H1 (cell line): ENCODE measurements at regions not wholly inside any gene's neighbourhood (a gene's known extent, or its start where the extent isn't known, plus 50 kb on each side); places are given as distances from the start of the nearest gene placed in this dataset.

Experiments
- CTCF ChIA-PET: fragments of 300-600 bp; sonication (Branson Sonifier 250); formaldehyde crosslinking; loops from one replicate; lab custom pipeline; 2021; ENCODE audit not compliant: partially characterized antibody; lab: Charles Lee
- POLR2A ChIA-PET: fragments of 300-600 bp; sonication (Branson Sonifier 250); formaldehyde crosslinking; loops from one replicate; lab custom pipeline; 2021; ENCODE audit warnings: inconsistent platforms; ENCODE audit not compliant: partially characterized antibody; lab: Charles Lee
- DNase-seq, 2 experiments: peaks; one replicate each; pipeline versions ENCODE4 v3.0.0 to v3.0.0-alpha.2; 2010 to 2022; ENCODE audit warnings: low spot score in 2 of 2, low read depth in 1 of 2, mixed read lengths in 1 of 2
- FAIRE-seq: peaks from 2 replicates; lab custom pipeline; 2011; peaks lifted over from hg19 to GRCh38; lab: Jason Lieb, UNC
- H2AFZ ChIP-seq: 2 replicates; pipeline ENCODE4 v1.8.1; 2012; ENCODE audit warnings: low read length, inconsistent platforms
- H2AK5ac ChIP-seq: 2 replicates; pipeline ENCODE4 v1.6.1; 2013; ENCODE audit warnings: low read depth, low read length
- H2BK120ac ChIP-seq: replicated peaks from 2 replicates; pipeline ENCODE3; 2013; ENCODE audit warnings: low read depth, low read length, inconsistent platforms
- H2BK12ac ChIP-seq: 2 replicates; pipeline ENCODE4 v1.6.1; 2013; ENCODE audit warnings: low read depth, low read length
- H2BK15ac ChIP-seq: 2 replicates; pipeline ENCODE4 v1.6.1; 2013; ENCODE audit warnings: low read length
- H2BK20ac ChIP-seq: 2 replicates; pipeline ENCODE4 v1.6.1; 2013; ENCODE audit warnings: low read length
- H2BK5ac ChIP-seq: 2 replicates; pipeline ENCODE4 v1.6.1; 2013; ENCODE audit warnings: low read depth, low read length
- H3K14ac ChIP-seq: 2 replicates; pipeline ENCODE4 v1.6.1; 2013; ENCODE audit warnings: inconsistent platforms; ENCODE audit not compliant: insufficient read length
- H3K18ac ChIP-seq: 2 replicates; pipeline ENCODE4 v1.6.1; 2013; ENCODE audit warnings: low read length; ENCODE audit errors: extremely low read depth
- H3K23ac ChIP-seq: 2 replicates; pipeline ENCODE4 v1.6.1; 2013; ENCODE audit warnings: inconsistent platforms; ENCODE audit not compliant: insufficient read length
- H3K23me2 ChIP-seq: 2 replicates; pipeline ENCODE4 v1.6.1; 2013; ENCODE audit warnings: low read depth, low read length
- H3K27ac ChIP-seq: 2 replicates; pipeline ENCODE4 v1.6.1; 2011; ENCODE audit warnings: low read depth, low read length, inconsistent platforms
- H3K27me3 ChIP-seq, 4 experiments: replicated peaks in 1 of 4; 1 replicate in 1 of 4; 2 replicates in 3 of 4; pipeline versions ENCODE4 v1.6.1 to v1.8.1; 2011 to 2013; ENCODE audit warnings: low read length in 3 of 4, mild to moderate bottlenecking in 3 of 4, inconsistent platforms in 2 of 4, mixed read lengths in 2 of 4, moderate library complexity in 1 of 4; ENCODE audit not compliant: control insufficient read depth in 3 of 4, insufficient read depth in 3 of 4; ENCODE audit errors: extremely low read depth in 1 of 4
- H3K36me3 ChIP-seq, 4 experiments: 2 replicates each; pipeline versions ENCODE4 v1.6.1 to v1.8.1; 2011 to 2013; ENCODE audit warnings: mild to moderate bottlenecking in 4 of 4, low read length in 3 of 4, moderate library complexity in 2 of 4, control low read depth in 1 of 4, inconsistent platforms in 1 of 4; ENCODE audit not compliant: insufficient read depth in 4 of 4, control insufficient read depth in 2 of 4
- H3K4ac ChIP-seq: replicated peaks from 2 replicates; pipeline ENCODE3; 2013; ENCODE audit warnings: low read length, low read depth, mixed read lengths, inconsistent platforms; ENCODE audit not compliant: insufficient read length
- H3K4me1 ChIP-seq, 4 experiments: replicated peaks in 1 of 4; 1 replicate in 1 of 4; 2 replicates in 3 of 4; pipeline versions ENCODE4 v1.6.1 to v1.8.1; 2011 to 2013; ENCODE audit warnings: low read length in 3 of 4, inconsistent platforms in 2 of 4, mixed read lengths in 1 of 4; ENCODE audit not compliant: insufficient read depth in 4 of 4, control insufficient read depth in 3 of 4
- H3K4me2 ChIP-seq, 2 experiments: 2 replicates each; pipeline versions ENCODE4 v1.6.1 to v1.8.1; 2011 to 2013; ENCODE audit warnings: low read depth in 2 of 2, low read length in 2 of 2, control low read depth in 1 of 2, inconsistent platforms in 1 of 2, mild to moderate bottlenecking in 1 of 2; ENCODE audit not compliant: insufficient read depth in 1 of 2
- H3K4me3 ChIP-seq, 4 experiments: fragments of 200-600, 300-600 bp in 1 of 4; sonication (generic), shearing (Covaris generic), sonication (Bioruptor Twin) in 1 of 4; 2 replicates each; pipeline versions ENCODE4 v1.5.1 to v1.8.1; 2011 to 2016; ENCODE audit warnings: low read length in 4 of 4, low read depth in 3 of 4, control low read depth in 2 of 4, inconsistent platforms in 2 of 4, mild to moderate bottlenecking in 2 of 4, mixed read lengths in 1 of 4, moderate library complexity in 1 of 4; ENCODE audit not compliant: insufficient read depth in 2 of 4; ENCODE audit errors: extremely low read depth in 1 of 4
- H3K56ac ChIP-seq: replicated peaks from 2 replicates; pipeline ENCODE3; 2013; ENCODE audit warnings: low read depth, mild to moderate bottlenecking, mixed read lengths, low read length, inconsistent platforms; ENCODE audit not compliant: insufficient read length
- H3K79me1 ChIP-seq: 2 replicates; pipeline ENCODE4 v1.6.1; 2013; ENCODE audit warnings: low read depth, low read length, control low read depth
- H3K79me2 ChIP-seq, 2 experiments: 2 replicates each; pipeline versions ENCODE4 v1.6.1 to v1.8.1; 2012 to 2013; ENCODE audit warnings: low read length in 2 of 2, mild to moderate bottlenecking in 2 of 2, inconsistent platforms in 1 of 2; ENCODE audit not compliant: insufficient read depth in 2 of 2, control insufficient read depth in 1 of 2
- H3K9ac ChIP-seq, 4 experiments: replicated peaks in 1 of 4; 1 replicate in 1 of 4; 2 replicates in 3 of 4; pipeline versions ENCODE4 v1.6.1 to v1.8.1; 2011 to 2013; ENCODE audit warnings: low read depth in 3 of 4, low read length in 3 of 4, control low read depth in 2 of 4, mild to moderate bottlenecking in 2 of 4, moderate library complexity in 2 of 4, inconsistent platforms in 1 of 4; ENCODE audit errors: extremely low read depth in 1 of 4
- H3K9me3 ChIP-seq, 2 experiments: 2 replicates each; pipeline versions ENCODE4 v1.6.1 to v1.8.1; 2012 to 2013; ENCODE audit warnings: mild to moderate bottlenecking in 2 of 2, moderate library complexity in 2 of 2, control low read depth in 1 of 2, inconsistent platforms in 1 of 2, low read depth in 1 of 2, low read length in 1 of 2, mixed read lengths in 1 of 2; ENCODE audit not compliant: insufficient read depth in 2 of 2
- H4K20me1 ChIP-seq, 2 experiments: replicated peaks in 1 of 2; 2 replicates each; pipeline versions ENCODE3 to v1.8.1; 2011 to 2013; ENCODE audit warnings: inconsistent platforms in 2 of 2, low read length in 2 of 2, mild to moderate bottlenecking in 1 of 2; ENCODE audit not compliant: insufficient read depth in 2 of 2, control insufficient read depth in 1 of 2
- H4K5ac ChIP-seq: 2 replicates; pipeline ENCODE4 v1.6.1; 2013; ENCODE audit warnings: low read length, low read depth, mixed read lengths, inconsistent platforms; ENCODE audit not compliant: insufficient read length
- H4K8ac ChIP-seq: 2 replicates; pipeline ENCODE4 v1.8.0; 2013; ENCODE audit warnings: mild to moderate bottlenecking, moderate library complexity, low read length, inconsistent platforms; ENCODE audit not compliant: insufficient read depth; ENCODE audit errors: extremely low read depth
- H4K91ac ChIP-seq: replicated peaks from 2 replicates; pipeline ENCODE3; 2013; ENCODE audit warnings: low read length, mixed read lengths, inconsistent platforms; ENCODE audit not compliant: insufficient read length
- GABPA ChIP-seq: IDR thresholded peaks from 2 replicates; pipeline ENCODE4 v1.6.1; 2011; ENCODE audit warnings: mild to moderate bottlenecking, low read length, moderate library complexity, borderline replicate concordance; ENCODE audit not compliant: insufficient read depth
- GTF2F1 ChIP-seq: IDR thresholded peaks from 2 replicates; pipeline ENCODE4 v1.6.1; 2012; ENCODE audit warnings: low read depth, low read length, improper control_type of control experiment, borderline replicate concordance
- HDAC2 ChIP-seq, 2 experiments: fragments of 300-600 bp in 1 of 2; sonication (generic) in 1 of 2; IDR thresholded peaks; 2 replicates each; pipeline ENCODE4 v1.6.1; 2011 to 2012; ENCODE audit warnings: low read depth in 2 of 2, low read length in 2 of 2, mild to moderate bottlenecking in 2 of 2, moderate library complexity in 2 of 2, borderline replicate concordance in 1 of 2, inconsistent platforms in 1 of 2
- POU5F1 ChIP-seq: IDR thresholded peaks from 2 replicates; pipeline ENCODE4 v1.6.1; 2011; ENCODE audit warnings: low read depth, mild to moderate bottlenecking, low read length, moderate library complexity
- RAD21 ChIP-seq, 2 experiments: IDR thresholded peaks in 1 of 2; conservative IDR thresholded peaks in 1 of 2; 2 replicates each; pipeline ENCODE4 v1.6.1; 2011; ENCODE audit warnings: low read depth in 2 of 2, low read length in 2 of 2, improper control_type of control experiment in 1 of 2, inconsistent platforms in 1 of 2, mild to moderate bottlenecking in 1 of 2, moderate library complexity in 1 of 2
- RBBP5 ChIP-seq: IDR thresholded peaks from 2 replicates; pipeline ENCODE4 v1.7.1; 2012; ENCODE audit warnings: low read depth, mild to moderate bottlenecking, inconsistent platforms, low read length, moderate library complexity, borderline replicate concordance
- RXRA ChIP-seq: IDR thresholded peaks from 2 replicates; pipeline ENCODE4 v1.6.1; 2011; ENCODE audit warnings: low read depth, mild to moderate bottlenecking, low read length, moderate library complexity; ENCODE audit not compliant: insufficient read depth
- SIRT6 ChIP-seq: IDR thresholded peaks from one replicate; pipeline ENCODE4 v1.7.1; 2012; ENCODE audit warnings: low read length, inconsistent platforms
- SP2 ChIP-seq: IDR thresholded peaks from 2 replicates; pipeline ENCODE4 v1.6.1; 2012; ENCODE audit warnings: mild to moderate bottlenecking, low read length, inconsistent platforms
- TBP ChIP-seq: IDR thresholded peaks from 2 replicates; pipeline ENCODE4 v1.6.1; 2011; ENCODE audit warnings: low read depth, low read length, improper control_type of control experiment
- ZNF274 ChIP-seq: IDR thresholded peaks from 2 replicates; pipeline ENCODE4 v1.7.0; 2012; ENCODE audit warnings: low read length, borderline replicate concordance; ENCODE audit errors: extremely low read depth
- WGBS, 2 experiments: shearing (Covaris generic) in 1 of 2; methylation state at CpG; one replicate each; pipeline versions ENCODE4 v1.1.6 to v1.1.7; 2013 to 2015; ENCODE audit warnings: low lambda C conversion rate in 2 of 2, mixed read lengths in 2 of 2, inconsistent platforms in 1 of 2, low coverage in 1 of 2, missing lambda C conversion rate in 1 of 2; ENCODE audit not compliant: insufficient replicate concordance in 2 of 2, insufficient coverage in 1 of 2, insufficient read length in 1 of 2; ENCODE audit errors: extremely low coverage in 1 of 2, missing lambda C conversion rate in 1 of 2; 5-methylcytosine and 5-hydroxymethylcytosine counted together

- no peaks in the 10 kb centered on the region for H3K36me3 ChIP-seq
- H3K23me2 ChIP-seq = no peaks in the 10 kb centered on the region
- no peak overlapping the region for H2AFZ ChIP-seq
- H2BK20ac ChIP-seq = no peak overlapping the region
- no peak overlapping the region for H3K9ac ChIP-seq
- no peak overlapping the region for H3K4ac ChIP-seq
- H2BK15ac ChIP-seq = no peak overlapping the region
- H3K14ac ChIP-seq = no peak overlapping the region
- FAIRE-seq (no peak), DNase-seq (no peak)
- ChIA-PET POLR2A (interaction anchor here (1.3 kb wide), 1 partner anchor 15 kb away, joined by 3 read pairs; no protein-coding TSS in a partner anchor), CTCF (no interaction called here)
- no peaks in the 10 kb centered on the region for H4K20me1 ChIP-seq
- no peaks in the 10 kb centered on the region for H3K27me3 ChIP-seq
- H4K8ac ChIP-seq = no peak overlapping the region
- no peak overlapping the region for H4K5ac ChIP-seq
- peaks cover 0 to 4% (median 3%) of the 10 kb centered on the region in 4 experiments; a peak in 4 of 7 replicates for H3K4me1 ChIP-seq
- no peak overlapping the region for H3K56ac ChIP-seq
- 73% methylated on average over 5 of the region's 5 CpGs; no CpG with 5 or more reads in 1 of the 2 experiments for WGBS, 2 experiments
- no peak overlapping the region for H3K4me2 ChIP-seq
- no peak overlapping the region for H2AK5ac ChIP-seq
- H2BK120ac ChIP-seq = no peak overlapping the region
- no peak overlapping the region for H2BK5ac ChIP-seq
- H3K18ac ChIP-seq = no peak overlapping the region
- no peak overlapping the region for H2BK12ac ChIP-seq
- no peak overlapping the region for H4K91ac ChIP-seq
- H3K27ac ChIP-seq = no peak overlapping the region
- H3K23ac ChIP-seq = no peak overlapping the region
- no peaks in the 10 kb centered on the region for H3K79me1 ChIP-seq
- no peaks in the 10 kb centered on the region for H3K79me2 ChIP-seq
- no peak overlapping the region for H3K4me3 ChIP-seq
- H3K9me3 ChIP-seq = peaks cover 7% of the 10 kb centered on the region in 2 experiments; a peak in 3 of 4 replicates
- no peak for TF ChIP-seq SP2
- no peak for TF ChIP-seq RBBP5
- no peak for TF ChIP-seq ZNF274
- no peak for TF ChIP-seq TBP
- no peak for TF ChIP-seq GTF2F1
- no peak for TF ChIP-seq SIRT6
- TF ChIP-seq GABPA = no peak
- no peak for TF ChIP-seq POU5F1
- TF ChIP-seq HDAC2 (IDR thresholded peaks at IDR 0.05; ENCODE audit: borderline replicate concordance in 1 of 2, low read depth in 2 of 2, low read length in 2 of 2) = no peak
- TF ChIP-seq RAD21 (IDR thresholded peaks at IDR 0.05 in 1 of 2, conservative IDR thresholded peaks at IDR 0.05 in 1 of 2; ENCODE audit: low read depth in 2 of 2, low read length in 2 of 2) = no peak
- TF ChIP-seq RXRA = no peak
These were observed 50.2 kb upstream of the C15orf39 start for GRCh38 chr15:75151214-75152128.
